ENCODE measurements at regions not wholly inside any gene's neighbourhood (a gene's known extent, or its start where the extent isn't known, plus 50 kb on each side); places are given as distances from the start of the nearest gene placed in this dataset.

GRCh38 chr2:181253438-181253837 is 203.7 kb upstream of the ITGA4 start (continued):
- TF ChIP-seq SMARCC2 (IDR thresholded peaks at IDR 0.05) (no peak), ZNF343 (CRISPR knock-in tag; IDR thresholded peaks at IDR 0.05) (no peak)

- CTCF ChIA-PET (ENCODE audit: low intra/inter-chr PET ratio, low total read pairs) = no interaction called here
- H4K20me1 ChIP-seq (ENCODE audit: insufficient read depth, low read length) = no peaks in the 10 kb centered on the region
- H3K79me2 ChIP-seq (ENCODE audit: insufficient read depth, low read length) = no peaks in the 10 kb centered on the region
- H3K27ac ChIP-seq (ENCODE audit: extremely low read length, insufficient read depth, low read length) = no peak overlapping the region
- no TSS peak for BruUV-seq (replicated peaks)
- H3K36me3 ChIP-seq (replicated peaks in 1 of 2; ENCODE audit: control insufficient read depth in 1 of 2, insufficient read depth in 2 of 2, low read length in 2 of 2) = no peaks in the 10 kb centered on the region
- WGBS (ENCODE audit: low lambda C conversion rate) = 3% methylated on average over 1 of the region's 1 CpG
- FAIRE-seq (no peak), DNase-seq (ENCODE audit: low spot score) (no peak), ATAC-seq (no peak)
- no peak overlapping the region for H3K4me2 ChIP-seq (ENCODE audit: low read depth, low read length)
- no peak for TF ChIP-seq GFI1 (CRISPR knock-in tag; IDR thresholded peaks at IDR 0.05; ENCODE audit: borderline replicate concordance)
- TF ChIP-seq AKNA (CRISPR knock-in tag; IDR thresholded peaks at IDR 0.05; ENCODE audit: borderline replicate concordance) = no peak
- TF ChIP-seq HNF1B (CRISPR knock-in tag; IDR thresholded peaks at IDR 0.05) = no peak
- TF ChIP-seq HNRNPLL (IDR thresholded peaks at IDR 0.05; ENCODE audit: low read depth, low read length, poor library complexity, severe bottlenecking) = no peak
- no peak for TF ChIP-seq FOXP4 (CRISPR knock-in tag; IDR thresholded peaks at IDR 0.05)
- TF ChIP-seq DNMT3B (CRISPR knock-in tag; conservative IDR thresholded peaks at IDR 0.05) = no peak
- TF ChIP-seq ARID3A (IDR thresholded peaks at IDR 0.05; ENCODE audit: low read depth, low read length) = no peak
- TF ChIP-seq IRF9 (CRISPR knock-in tag; IDR thresholded peaks at IDR 0.05; ENCODE audit: borderline replicate concordance) = no peak
- no peak for TF ChIP-seq ZNF775 (CRISPR knock-in tag; IDR thresholded peaks at IDR 0.05; ENCODE audit: borderline replicate concordance)
- POLR2A ChIA-PET = no interaction called here
- no peak overlapping the region for H2AFZ ChIP-seq (ENCODE audit: low read length)
- intact Hi-C loops (cut with micrococcal nuclease; ENCODE audit: unreplicated experiment) = no loop called here
- in situ Hi-C loops (cut with HindIII; ENCODE audit: extremely low pct_ligation_motif_present, low pct_unique_long_range_greater_than_20kb) = no loop called here
- no peak overlapping the region for H3K9ac ChIP-seq (ENCODE audit: insufficient read depth, low read depth, low read length)
- peaks cover 4% of the 10 kb centered on the region for H3K4me1 ChIP-seq (ENCODE audit: insufficient read depth, low read length)
- H3K9me3 ChIP-seq (ENCODE audit: low read length) = no peaks in the 10 kb centered on the region
- no peak overlapping the region for H3K4me3 ChIP-seq (replicated peaks in 1 of 3; ENCODE audit: insufficient read depth in 1 of 3, low read depth in 2 of 3, low read length in 3 of 3)
- H3K27me3 ChIP-seq (ENCODE audit: control insufficient read depth in 1 of 2, insufficient read depth in 2 of 2, low read length in 2 of 2) = no peaks in the 10 kb centered on the region
Measured at GRCh38 chr2:181255651-181256050, 201.5 kb upstream of the ITGA4 start.

All from HepG2 (cell line).